Trophoblast cell (in vitro differentiated cells and primary cell): ENCODE measurements at regions not wholly inside any gene's neighbourhood (a gene's known extent, or its start where the extent isn't known, plus 50 kb on each side); places are given as distances from the start of the nearest gene placed in this dataset.

Experiments used
- DNase-seq, 2 donors: peaks; one replicate each; pipeline ENCODE4 v3.0.0-alpha.2; 2016
- H2AFZ ChIP-seq: 2 replicates; pipeline ENCODE4 v1.6.1; 2013; ENCODE audit warnings: low read length, moderate library complexity, mild to moderate bottlenecking; ENCODE audit not compliant: insufficient read depth, poor library complexity
- H2AK5ac ChIP-seq: 2 replicates; pipeline ENCODE4 v1.6.1; 2013; ENCODE audit warnings: mild to moderate bottlenecking, low read length
- H2BK120ac ChIP-seq: 2 replicates; pipeline ENCODE4 v1.6.1; 2013; ENCODE audit warnings: low read length, mild to moderate bottlenecking, moderate library complexity; ENCODE audit not compliant: insufficient read depth, poor library complexity
- H2BK12ac ChIP-seq: 2 replicates; pipeline ENCODE4 v1.6.1; 2013; ENCODE audit warnings: mild to moderate bottlenecking, low read length, moderate library complexity
- H2BK5ac ChIP-seq: 2 replicates; pipeline ENCODE4 v1.6.1; 2013; ENCODE audit warnings: low read length, low read depth, moderate library complexity, mild to moderate bottlenecking; ENCODE audit not compliant: poor library complexity
- H3K14ac ChIP-seq: 2 replicates; pipeline ENCODE4 v1.6.1; 2013; ENCODE audit warnings: mild to moderate bottlenecking, low read length
- H3K18ac ChIP-seq: 2 replicates; pipeline ENCODE4 v1.6.1; 2013; ENCODE audit warnings: mild to moderate bottlenecking, low read length
- H3K23ac ChIP-seq: 2 replicates; pipeline ENCODE4 v1.6.1; 2013; ENCODE audit warnings: low read length
- H3K27ac ChIP-seq: 2 replicates; pipeline ENCODE4 v1.5.1; 2013; ENCODE audit warnings: low read depth, mild to moderate bottlenecking, inconsistent platforms, low read length, moderate library complexity
- H3K27me3 ChIP-seq: 2 replicates; pipeline ENCODE4 v1.6.1; 2013; ENCODE audit warnings: inconsistent platforms, mild to moderate bottlenecking, low read length, moderate library complexity; ENCODE audit not compliant: insufficient read depth
- H3K36me3 ChIP-seq, 2 experiments: 1 replicate in 1 of 2; 2 replicates in 1 of 2; pipeline ENCODE4 v1.6.1; 2013; ENCODE audit warnings: low read length in 2 of 2, mild to moderate bottlenecking in 2 of 2, moderate library complexity in 1 of 2; ENCODE audit not compliant: insufficient read depth in 2 of 2, control insufficient read depth in 1 of 2
- H3K4ac ChIP-seq: 2 replicates; pipeline ENCODE4 v1.6.1; 2013; ENCODE audit warnings: low read depth, mild to moderate bottlenecking, low read length, moderate library complexity
- H3K4me1 ChIP-seq, 2 experiments: 1 replicate in 1 of 2; 2 replicates in 1 of 2; pipeline ENCODE4 v1.6.1; 2013; ENCODE audit warnings: low read length in 2 of 2, mild to moderate bottlenecking in 2 of 2, moderate library complexity in 1 of 2; ENCODE audit not compliant: insufficient read depth in 2 of 2, control insufficient read depth in 1 of 2
- H3K4me2 ChIP-seq: 2 replicates; pipeline ENCODE4 v1.6.1; 2013; ENCODE audit warnings: inconsistent platforms, mild to moderate bottlenecking, low read length, moderate library complexity
- H3K4me3 ChIP-seq: 2 replicates; pipeline ENCODE4 v1.5.1; 2013; ENCODE audit warnings: mild to moderate bottlenecking, low read depth, low read length, inconsistent platforms
- H3K79me1 ChIP-seq: one replicate; pipeline ENCODE4 v1.6.1; 2013; ENCODE audit warnings: low read length
- H3K79me2 ChIP-seq: 2 replicates; pipeline ENCODE4 v1.6.1; 2013; ENCODE audit warnings: low read length, mild to moderate bottlenecking; ENCODE audit not compliant: control insufficient read depth, insufficient read depth, poor library complexity
- H3K9ac ChIP-seq: 2 replicates; pipeline ENCODE4 v1.6.1; 2013; ENCODE audit warnings: mild to moderate bottlenecking, low read length
- H3K9me3 ChIP-seq: 2 replicates; pipeline ENCODE4 v1.6.1; 2013; ENCODE audit warnings: low read depth, mild to moderate bottlenecking, control low read depth, inconsistent platforms, low read length; ENCODE audit not compliant: insufficient read depth
- H4K12ac ChIP-seq: 2 replicates; pipeline ENCODE4 v1.6.1; 2013; ENCODE audit warnings: low read depth, mild to moderate bottlenecking, low read length, moderate library complexity
- H4K8ac ChIP-seq: 2 replicates; pipeline ENCODE4 v1.6.1; 2013; ENCODE audit warnings: low read depth, mild to moderate bottlenecking, low read length, moderate library complexity
- H4K91ac ChIP-seq: one replicate; pipeline ENCODE4 v1.6.1; 2013; ENCODE audit warnings: low read depth, mild to moderate bottlenecking, low read length, moderate library complexity
- WGBS: extraction: QIAGEN DNeasy Blood & Tissue Kit; methylation state at CpG from one replicate; pipeline ENCODE4 v1.1.7; 2013; ENCODE audit warnings: missing lambda C conversion rate; ENCODE audit not compliant: insufficient read length, insufficient coverage; ENCODE audit errors: extremely low coverage; 5-methylcytosine and 5-hydroxymethylcytosine counted together

DNA sequence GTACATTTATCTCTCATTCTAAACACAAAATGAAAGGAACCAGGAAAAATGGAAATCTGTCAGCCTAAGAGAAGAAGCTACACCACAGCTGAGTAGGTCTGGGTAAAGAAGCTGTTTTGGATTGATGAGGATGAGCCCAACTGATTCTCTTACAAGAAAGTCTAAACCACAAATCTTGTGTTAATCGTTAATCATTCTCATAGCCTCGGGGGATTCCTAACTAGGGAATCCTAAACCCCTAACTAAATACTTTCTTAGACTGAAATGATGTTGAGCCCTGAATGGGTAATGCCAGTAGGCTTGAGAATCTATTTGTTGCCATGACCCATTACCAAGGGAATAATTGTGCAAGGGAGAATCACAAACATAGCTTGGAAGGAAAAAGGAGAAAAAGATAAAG, 327.5 kb upstream of the SPRY2 start:
- H4K91ac ChIP-seq = no peak overlapping the region
- H3K27me3 ChIP-seq = no peaks in the 10 kb centered on the region
- H3K27ac ChIP-seq = no peak overlapping the region
- no peak overlapping the region for H3K9ac ChIP-seq
- H2BK5ac ChIP-seq = no peak overlapping the region
- H3K36me3 ChIP-seq = no peaks in the 10 kb centered on the region
- H3K4me2 ChIP-seq = no peak overlapping the region
- no peak overlapping the region for H3K14ac ChIP-seq
- H3K4me3 ChIP-seq = no peak overlapping the region
- no CpG with 5 or more reads among the region's 2 CpGs for WGBS
- H2BK120ac ChIP-seq = no peak overlapping the region
- no peak overlapping the region for H2BK12ac ChIP-seq
- H3K9me3 ChIP-seq = no peaks in the 10 kb centered on the region
- H2AFZ ChIP-seq = no peak overlapping the region
- H3K79me2 ChIP-seq = no peaks in the 10 kb centered on the region
- H4K8ac ChIP-seq = no peak overlapping the region
- no peak for DNase-seq
- H3K4me1 ChIP-seq = no peaks in the 10 kb centered on the region
- no peak overlapping the region for H2AK5ac ChIP-seq
- no peaks in the 10 kb centered on the region for H3K79me1 ChIP-seq
- no peak overlapping the region for H3K18ac ChIP-seq
- no peak overlapping the region for H4K12ac ChIP-seq
- no peak overlapping the region for H3K23ac ChIP-seq
- no peak overlapping the region for H3K4ac ChIP-seq

DNA sequence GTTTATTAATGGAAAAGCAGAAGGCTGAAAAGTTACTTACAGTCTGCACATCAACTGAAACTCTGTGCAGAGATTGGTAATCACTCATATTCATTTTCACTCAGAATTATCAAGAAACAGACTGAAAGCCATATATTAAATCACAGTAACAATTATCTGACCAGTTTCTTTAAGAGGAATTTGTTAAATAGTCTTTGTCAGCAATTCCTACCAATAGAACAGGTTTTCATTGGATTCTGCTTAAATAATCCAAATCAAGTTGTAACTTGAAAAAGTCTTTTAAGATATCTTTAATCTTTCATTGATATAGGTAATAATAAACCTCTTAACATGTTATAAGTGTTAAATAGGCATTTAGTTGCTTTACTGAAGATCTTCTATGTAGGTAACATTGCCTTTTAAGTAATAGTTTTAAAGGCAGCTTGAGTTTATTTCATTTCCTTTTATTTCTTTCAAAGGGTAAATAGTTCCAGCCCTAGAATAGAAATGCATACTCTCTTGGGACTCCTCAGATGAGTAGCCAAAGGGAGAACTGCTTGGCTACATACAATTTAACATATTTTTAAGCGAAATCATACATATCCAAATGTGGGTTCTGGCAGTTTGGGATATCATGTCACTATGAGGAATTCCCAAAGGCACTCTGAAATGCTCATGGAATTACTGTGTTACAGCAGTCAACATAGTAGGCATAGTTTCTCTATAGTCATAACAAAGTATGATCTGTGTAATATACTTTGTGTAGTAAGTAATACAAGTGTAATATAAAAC, 326.0 kb upstream of the SPRY2 start:
- H2BK120ac ChIP-seq = no peak overlapping the region
- H3K4me3 ChIP-seq = no peak overlapping the region
- H3K4ac ChIP-seq = no peak overlapping the region
- H2BK5ac ChIP-seq = no peak overlapping the region
- H3K79me2 ChIP-seq = no peaks in the 10 kb centered on the region
- no peak overlapping the region for H3K14ac ChIP-seq
- no peaks in the 10 kb centered on the region for H3K4me1 ChIP-seq
- no peak overlapping the region for H4K91ac ChIP-seq
- H3K9ac ChIP-seq = no peak overlapping the region
- WGBS = no CpG with 5 or more reads among the region's 1 CpG
- no peak overlapping the region for H2AFZ ChIP-seq
- no peaks in the 10 kb centered on the region for H3K79me1 ChIP-seq
- no peak overlapping the region for H3K4me2 ChIP-seq
- H4K8ac ChIP-seq = no peak overlapping the region
- H3K23ac ChIP-seq = no peak overlapping the region
- no peak overlapping the region for H3K27ac ChIP-seq
- no peak overlapping the region for H2BK12ac ChIP-seq
- H3K36me3 ChIP-seq = no peaks in the 10 kb centered on the region
- no peak overlapping the region for H2AK5ac ChIP-seq
- H3K27me3 ChIP-seq = no peaks in the 10 kb centered on the region
- H3K18ac ChIP-seq = no peak overlapping the region
- peak in 1 of 2 donors; percentile 30 for DNase-seq
- no peaks in the 10 kb centered on the region for H3K9me3 ChIP-seq
- no peak overlapping the region for H4K12ac ChIP-seq

DNA sequence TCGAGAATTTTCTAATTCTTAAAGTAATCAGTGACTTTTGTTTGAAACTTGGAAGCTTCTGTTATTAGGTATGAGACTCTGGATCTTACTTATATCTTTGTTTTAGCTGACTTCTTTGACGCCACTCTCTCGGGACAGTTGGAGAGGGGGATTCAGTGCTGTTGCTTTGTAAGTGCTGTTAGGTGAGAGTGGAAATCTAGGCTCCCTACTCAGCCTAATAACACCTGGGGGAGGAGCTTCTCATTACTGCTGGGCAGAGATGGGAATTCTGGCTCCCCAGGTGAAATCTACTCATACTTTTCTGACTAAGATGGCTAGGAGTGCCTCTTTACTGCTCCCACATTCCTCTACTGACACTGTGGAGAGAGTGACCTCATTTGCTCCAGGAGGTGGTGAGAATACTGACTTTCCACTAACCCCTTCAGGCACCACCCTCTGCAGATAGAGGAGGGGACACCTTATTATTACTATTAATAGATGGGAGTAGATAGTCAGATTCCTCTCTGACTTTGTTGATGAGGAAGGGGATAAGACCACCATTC, 324.9 kb upstream of the SPRY2 start:
- H3K36me3 ChIP-seq = no peaks in the 10 kb centered on the region
- H3K9ac ChIP-seq = no peak overlapping the region
- no CpG with 5 or more reads among the region's 3 CpGs for WGBS
- no peak overlapping the region for H4K8ac ChIP-seq
- no peaks in the 10 kb centered on the region for H3K4me1 ChIP-seq
- no peaks in the 10 kb centered on the region for H3K79me1 ChIP-seq
- no peak overlapping the region for H3K18ac ChIP-seq
- no peak overlapping the region for H2AK5ac ChIP-seq
- no peak overlapping the region for H3K4me2 ChIP-seq
- no peak for DNase-seq
- H3K27me3 ChIP-seq = no peaks in the 10 kb centered on the region
- no peak overlapping the region for H3K27ac ChIP-seq
- no peak overlapping the region for H2AFZ ChIP-seq
- no peak overlapping the region for H3K4ac ChIP-seq
- H3K79me2 ChIP-seq = no peaks in the 10 kb centered on the region
- no peak overlapping the region for H2BK12ac ChIP-seq
- H3K14ac ChIP-seq = no peak overlapping the region
- H2BK5ac ChIP-seq = no peak overlapping the region
- no peak overlapping the region for H4K12ac ChIP-seq
- H3K9me3 ChIP-seq = no peaks in the 10 kb centered on the region
- H3K23ac ChIP-seq = no peak overlapping the region
- H2BK120ac ChIP-seq = no peak overlapping the region
- H3K4me3 ChIP-seq = no peak overlapping the region
- H4K91ac ChIP-seq = no peak overlapping the region

DNA sequence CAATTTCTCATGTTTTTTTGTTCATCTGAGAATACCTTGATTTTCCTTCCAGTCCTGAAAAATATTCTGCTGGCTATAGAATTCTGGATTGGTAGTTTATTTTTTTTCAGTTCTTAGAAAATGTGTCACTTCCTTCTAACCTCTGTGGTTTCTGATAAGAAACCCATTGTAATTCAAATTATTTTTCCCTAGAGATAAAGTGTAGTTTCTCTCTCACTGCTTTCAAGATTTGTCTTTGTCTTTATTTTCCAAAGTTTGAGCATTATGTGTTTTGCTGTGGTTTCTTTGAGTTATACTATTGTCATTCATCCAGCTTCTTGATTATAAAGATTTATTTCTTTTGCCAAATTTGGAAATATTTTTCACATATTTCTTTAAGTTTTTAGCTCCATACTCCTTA, 324.0 kb upstream of the SPRY2 start:
- H4K12ac ChIP-seq = no peak overlapping the region
- no peak overlapping the region for H4K91ac ChIP-seq
- H2BK120ac ChIP-seq = no peak overlapping the region
- no peak for DNase-seq
- no peaks in the 10 kb centered on the region for H3K9me3 ChIP-seq
- H3K79me1 ChIP-seq = no peaks in the 10 kb centered on the region
- H2BK5ac ChIP-seq = no peak overlapping the region
- H3K27ac ChIP-seq = no peak overlapping the region
- no peaks in the 10 kb centered on the region for H3K4me1 ChIP-seq
- no peak overlapping the region for H2AFZ ChIP-seq
- no peak overlapping the region for H3K4ac ChIP-seq
- no peak overlapping the region for H3K23ac ChIP-seq
- H2AK5ac ChIP-seq = no peak overlapping the region
- no peak overlapping the region for H2BK12ac ChIP-seq
- no peak overlapping the region for H3K14ac ChIP-seq
- no peaks in the 10 kb centered on the region for H3K27me3 ChIP-seq
- no peaks in the 10 kb centered on the region for H3K79me2 ChIP-seq
- no peak overlapping the region for H4K8ac ChIP-seq
- H3K9ac ChIP-seq = no peak overlapping the region
- H3K4me3 ChIP-seq = no peak overlapping the region
- H3K36me3 ChIP-seq = no peaks in the 10 kb centered on the region
- no peak overlapping the region for H3K18ac ChIP-seq
- no peak overlapping the region for H3K4me2 ChIP-seq
